Activated gamma-delta T cell treated with Interleukin-2 at 50 U/mL for 16 hours (primary cell): ENCODE measurements at regions not wholly inside any gene's neighbourhood (a gene's known extent, or its start where the extent isn't known, plus 50 kb on each side); places are given as distances from the start of the nearest gene placed in this dataset.
"Not testable (repeated sequence)": the region's sequence is repeated elsewhere in the genome, so short reads cannot be mapped to it uniquely, and the experiment has no call there.

Source experiments
- DNase-seq: peaks from one replicate; pipeline ENCODE4 v3.0.0-alpha.2; 2020

DNA sequence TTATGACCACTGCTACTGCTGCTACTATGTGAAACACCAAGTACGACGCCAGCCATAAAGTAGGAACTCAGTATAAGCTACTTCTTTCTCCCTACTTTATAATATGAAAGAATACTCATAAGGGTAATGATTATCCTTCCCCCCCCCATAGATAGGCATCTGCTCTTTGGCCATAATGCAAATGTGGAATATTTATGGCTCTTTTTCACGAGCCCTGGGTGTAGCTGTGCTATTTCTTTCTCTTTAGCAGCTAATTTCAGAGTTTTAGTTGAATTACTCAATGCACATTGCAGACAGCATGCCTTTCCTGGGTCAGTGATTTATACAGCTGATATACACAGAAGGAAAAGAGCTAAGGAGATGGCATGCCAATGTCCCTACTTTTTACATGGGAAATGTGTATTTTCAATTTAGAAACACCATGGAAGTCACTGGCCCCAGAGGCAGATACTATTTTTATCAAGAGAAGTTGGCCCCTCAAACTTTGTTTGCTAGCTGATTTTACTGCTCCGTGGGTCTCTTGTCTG, 234.1 kb upstream of the KIAA1217 start:
- DNase-seq = no peak

DNA sequence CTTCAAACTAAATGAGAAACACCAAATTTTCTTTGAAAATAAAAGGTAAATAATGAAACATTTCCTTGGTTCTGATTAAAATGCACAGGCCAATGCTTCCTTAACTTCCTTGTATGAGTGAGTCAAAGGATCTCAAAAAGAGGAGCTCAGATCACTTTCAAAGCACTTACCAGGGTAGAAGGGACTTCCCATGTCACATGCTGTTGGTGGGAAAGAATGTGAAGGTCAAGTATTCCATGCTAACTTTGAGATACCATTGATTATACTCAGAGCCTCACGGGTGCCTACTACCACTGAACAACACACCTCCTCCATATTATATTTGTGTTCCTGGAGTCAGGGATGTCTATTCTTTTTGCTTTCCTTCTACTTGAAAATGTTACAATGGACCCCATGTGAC, 233.5 kb upstream of the KIAA1217 start:
- no peak for DNase-seq

DNA sequence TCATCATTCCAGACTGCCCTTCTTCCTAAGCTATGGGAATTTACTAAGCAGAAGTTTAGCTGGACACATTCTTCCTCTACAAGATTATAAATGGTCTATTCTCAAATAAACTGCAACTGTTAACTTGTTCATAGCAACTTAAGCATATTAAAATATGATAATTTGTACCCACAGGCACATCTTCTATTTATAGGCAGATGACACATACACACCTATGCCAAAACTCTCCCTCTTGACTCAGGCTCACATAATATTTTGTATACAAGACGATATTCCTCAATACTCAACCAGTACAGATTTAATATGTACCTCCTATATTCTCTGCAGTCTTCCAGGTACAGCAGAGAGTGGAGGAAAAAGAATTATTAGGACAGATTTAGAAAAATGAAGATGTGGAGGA, 232.7 kb upstream of the KIAA1217 start:
- no peak for DNase-seq

DNA sequence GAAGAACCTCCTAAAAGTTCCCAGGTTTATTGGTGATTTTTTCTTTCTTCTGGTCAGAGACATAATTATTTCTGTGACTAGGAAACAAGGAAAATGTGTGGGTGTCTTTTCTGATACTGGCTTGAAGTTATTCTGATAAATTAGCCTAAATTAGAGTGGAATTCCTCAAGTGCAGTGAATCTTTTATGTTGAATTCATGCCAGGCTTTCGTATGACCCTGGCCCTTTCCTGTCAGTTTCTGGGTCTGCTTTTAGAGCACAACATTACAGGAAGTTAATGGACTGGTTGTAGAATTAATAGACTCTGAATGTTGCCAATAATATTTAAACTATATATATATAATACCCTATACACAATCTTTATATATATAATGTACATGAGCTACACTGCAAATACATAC, 230.6 kb upstream of the KIAA1217 start:
- DNase-seq = no peak

DNA sequence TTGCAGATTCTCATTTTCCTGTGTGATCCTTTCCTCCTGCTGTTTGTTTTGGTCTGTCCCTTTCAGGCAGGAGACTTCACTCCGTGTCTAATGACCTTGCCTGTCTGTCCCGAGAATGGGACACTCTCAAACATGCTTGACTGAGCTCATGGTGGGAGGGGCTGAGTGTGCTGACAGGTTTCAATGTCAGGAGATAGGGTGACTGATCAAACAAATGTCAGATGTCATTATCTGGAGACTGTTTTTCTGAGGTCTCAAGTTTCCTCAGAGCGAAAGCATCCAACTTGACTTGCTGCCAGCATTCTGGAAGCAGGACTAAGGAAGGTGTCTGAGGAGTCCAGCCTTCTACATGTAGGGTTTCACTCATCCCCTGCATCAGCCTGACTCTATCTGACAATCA, 228.8 kb upstream of the KIAA1217 start:
- DNase-seq = no peak

DNA sequence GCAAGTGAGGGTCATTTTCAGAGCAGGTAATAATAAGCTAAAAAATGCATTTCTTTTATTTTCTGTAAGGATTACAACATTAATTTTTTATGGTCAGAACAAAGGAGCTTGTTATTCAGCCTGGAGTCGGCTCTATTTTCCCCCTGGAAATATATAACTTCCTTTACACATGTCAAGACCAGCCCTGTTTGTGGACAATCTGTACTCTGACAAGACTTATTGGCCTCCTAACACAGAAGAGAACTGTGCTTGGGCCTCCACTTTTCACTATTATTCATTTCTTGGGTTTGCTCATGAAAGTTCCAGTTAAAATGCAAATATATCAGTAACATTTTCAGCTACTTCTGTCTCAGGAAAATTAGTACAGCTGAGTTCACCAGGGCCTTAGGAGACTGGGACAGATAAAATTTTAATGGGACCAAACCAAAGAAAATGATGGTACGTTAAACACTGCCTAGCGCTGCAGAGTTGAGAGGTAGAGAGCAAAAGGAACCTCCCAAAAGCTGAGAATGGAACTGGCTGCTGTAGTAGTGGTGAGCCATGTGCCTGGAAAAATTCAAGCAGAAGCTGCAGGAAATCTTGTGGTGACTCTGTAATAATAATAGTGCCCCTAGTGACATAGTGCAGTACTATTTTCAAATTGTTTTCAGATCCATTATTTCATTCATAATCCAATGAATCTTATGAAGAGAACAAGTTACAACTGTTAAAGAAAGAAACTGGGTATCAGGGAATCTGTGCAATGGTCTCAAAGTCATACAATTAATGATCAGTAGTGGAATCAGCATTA, 227.2 kb upstream of the KIAA1217 start:
- no peak for DNase-seq

DNA sequence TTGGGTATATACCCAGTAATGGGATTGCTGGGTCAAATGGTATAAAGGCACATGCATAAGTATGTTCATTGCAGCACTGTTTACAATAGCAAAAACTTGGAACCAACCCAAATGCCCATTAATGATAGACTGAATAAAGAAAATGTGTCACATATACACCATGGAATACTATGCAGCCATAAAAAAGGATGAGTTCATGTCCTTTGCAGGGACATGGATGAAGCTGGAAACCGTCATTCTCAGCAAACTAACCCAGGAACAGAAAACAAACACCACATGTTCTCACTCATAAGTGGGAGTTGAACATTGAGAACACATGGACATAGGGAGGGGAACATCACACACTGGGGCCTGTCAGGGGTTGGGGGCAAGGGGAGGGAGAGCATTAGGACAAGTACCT, 224.5 kb upstream of the KIAA1217 start:
- not testable (repeated sequence) for DNase-seq

DNA sequence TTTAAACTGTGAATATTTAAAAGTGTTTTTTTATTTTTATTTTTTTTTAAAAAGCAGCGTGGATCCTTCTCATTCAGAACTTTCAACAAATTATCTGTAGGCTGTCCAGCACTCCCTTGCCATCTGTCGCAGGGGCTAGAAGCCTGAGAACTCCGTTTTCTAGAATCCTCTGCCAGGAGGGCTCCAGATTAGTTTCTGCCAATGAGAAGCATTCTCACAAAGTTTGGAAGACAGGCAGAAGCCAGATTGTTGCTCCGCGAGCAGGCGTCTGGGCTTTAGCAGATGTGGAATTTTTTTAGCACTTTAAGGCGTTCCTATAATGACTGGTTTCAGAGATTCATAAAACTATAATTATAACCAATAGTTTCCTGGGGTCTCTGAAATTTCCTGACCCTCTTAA, 220.9 kb upstream of the KIAA1217 start:
- DNase-seq = no peak

DNA sequence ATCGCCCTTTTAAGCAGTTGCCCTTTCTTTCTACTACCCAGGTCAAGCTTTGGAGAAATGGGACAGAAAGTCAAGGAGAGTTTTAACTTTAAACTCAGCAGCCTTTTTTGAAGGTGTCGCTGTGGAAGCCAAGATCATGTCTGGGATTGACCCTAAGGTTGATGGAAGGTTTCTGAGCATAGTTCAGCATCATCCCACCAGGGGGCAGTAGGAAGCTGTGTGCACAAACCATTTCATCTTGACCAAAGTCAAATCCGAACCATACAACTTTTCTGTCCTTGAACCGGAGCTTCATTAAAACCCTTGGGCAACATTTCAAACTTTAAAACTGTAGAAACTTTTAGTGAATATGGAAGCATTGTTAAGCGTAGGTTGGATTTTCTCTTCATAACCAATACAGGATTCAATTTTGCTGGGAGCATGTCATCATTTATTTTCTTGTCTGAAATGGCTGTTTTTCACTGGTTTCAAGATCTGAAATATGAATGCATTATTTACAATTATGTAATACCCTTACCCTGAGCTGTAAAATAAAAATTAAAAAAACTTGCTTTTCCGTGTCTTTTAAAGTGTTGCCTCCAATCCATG, 214.4 kb upstream of the KIAA1217 start:
- no peak for DNase-seq

DNA sequence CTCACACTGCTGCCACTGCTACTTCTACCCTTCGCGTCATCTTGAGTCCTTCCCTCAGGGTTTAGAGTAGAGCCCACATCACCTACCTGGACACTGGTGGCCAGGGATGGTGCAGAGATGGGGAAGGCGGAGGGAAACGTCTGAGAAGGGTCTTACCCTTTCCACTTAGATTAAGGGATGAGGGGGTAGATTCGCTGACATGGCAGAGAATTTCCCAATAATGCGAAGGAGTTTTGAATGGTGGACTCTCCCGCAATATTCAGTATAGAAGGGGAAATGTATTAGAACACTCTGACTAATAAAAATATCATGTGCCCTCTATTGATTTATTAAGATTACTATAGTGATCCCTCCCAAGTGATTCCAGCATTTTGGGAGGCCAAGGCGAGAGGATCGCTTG, 209.5 kb upstream of the KIAA1217 start:
- DNase-seq = no peak

DNA sequence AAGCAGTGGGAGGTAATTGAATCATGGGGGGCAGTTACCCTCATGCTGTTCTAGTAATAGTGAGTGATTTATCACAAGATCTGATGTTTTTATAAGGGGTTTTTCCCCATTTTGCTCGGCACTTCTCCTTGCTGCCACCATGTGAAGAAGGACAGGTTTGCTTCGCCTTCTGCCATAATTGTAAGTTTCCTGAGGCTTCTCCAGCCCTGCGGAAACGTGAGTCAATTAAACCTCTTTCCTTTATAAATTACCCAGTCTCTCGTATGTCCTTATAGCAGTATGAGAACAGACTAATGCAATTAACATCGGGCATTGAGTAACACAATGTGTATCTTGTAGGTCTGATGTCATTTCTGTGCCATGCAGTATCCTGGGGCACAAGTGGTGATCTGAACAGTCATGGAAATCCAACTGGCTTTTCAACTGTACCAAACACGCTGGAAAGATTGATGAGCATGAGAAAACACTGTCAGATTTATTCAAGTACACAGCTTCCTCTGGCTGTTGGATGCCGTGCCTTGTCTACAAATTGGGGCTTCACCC, 208.6 kb upstream of the KIAA1217 start:
- no peak for DNase-seq

DNA sequence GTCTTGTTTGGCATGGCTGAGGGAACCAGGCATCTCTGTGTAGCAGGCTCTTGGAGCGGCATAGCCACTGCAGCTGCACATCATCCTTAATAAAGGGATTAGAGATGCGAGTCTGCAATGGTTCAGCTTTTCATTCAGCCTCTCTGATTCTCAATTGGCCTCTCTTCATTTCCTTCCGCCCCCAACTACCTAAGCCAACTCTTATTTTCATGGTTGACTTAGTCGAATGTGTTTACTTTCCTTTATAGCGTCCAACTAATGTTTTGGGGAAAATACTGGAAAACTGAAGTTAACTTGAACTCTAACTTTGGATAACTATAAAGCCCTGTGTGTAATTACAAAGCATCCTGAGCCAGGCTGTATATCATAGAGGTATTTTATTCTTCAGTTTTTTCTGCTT, 202.2 kb upstream of the KIAA1217 start:
- DNase-seq = no peak

DNA sequence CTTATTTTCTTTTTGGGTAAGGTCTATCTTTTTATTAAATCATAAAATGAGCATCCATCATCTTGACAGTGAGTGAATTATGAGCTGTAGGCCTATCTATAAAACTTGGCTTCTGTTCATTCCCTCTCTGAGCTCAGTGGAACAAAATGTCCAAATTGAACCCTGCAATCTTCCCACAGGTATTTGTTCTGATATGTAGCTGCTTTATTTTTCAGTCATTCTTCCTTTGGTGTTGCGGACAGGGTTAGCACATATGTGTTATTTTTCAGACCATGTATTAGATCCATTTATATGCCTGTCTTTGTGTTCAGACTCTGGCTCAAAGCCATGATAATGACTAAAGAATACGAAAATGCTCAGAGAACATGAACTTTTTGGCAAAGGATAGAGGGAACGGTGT, 201.6 kb upstream of the KIAA1217 start:
- DNase-seq = no peak

DNA sequence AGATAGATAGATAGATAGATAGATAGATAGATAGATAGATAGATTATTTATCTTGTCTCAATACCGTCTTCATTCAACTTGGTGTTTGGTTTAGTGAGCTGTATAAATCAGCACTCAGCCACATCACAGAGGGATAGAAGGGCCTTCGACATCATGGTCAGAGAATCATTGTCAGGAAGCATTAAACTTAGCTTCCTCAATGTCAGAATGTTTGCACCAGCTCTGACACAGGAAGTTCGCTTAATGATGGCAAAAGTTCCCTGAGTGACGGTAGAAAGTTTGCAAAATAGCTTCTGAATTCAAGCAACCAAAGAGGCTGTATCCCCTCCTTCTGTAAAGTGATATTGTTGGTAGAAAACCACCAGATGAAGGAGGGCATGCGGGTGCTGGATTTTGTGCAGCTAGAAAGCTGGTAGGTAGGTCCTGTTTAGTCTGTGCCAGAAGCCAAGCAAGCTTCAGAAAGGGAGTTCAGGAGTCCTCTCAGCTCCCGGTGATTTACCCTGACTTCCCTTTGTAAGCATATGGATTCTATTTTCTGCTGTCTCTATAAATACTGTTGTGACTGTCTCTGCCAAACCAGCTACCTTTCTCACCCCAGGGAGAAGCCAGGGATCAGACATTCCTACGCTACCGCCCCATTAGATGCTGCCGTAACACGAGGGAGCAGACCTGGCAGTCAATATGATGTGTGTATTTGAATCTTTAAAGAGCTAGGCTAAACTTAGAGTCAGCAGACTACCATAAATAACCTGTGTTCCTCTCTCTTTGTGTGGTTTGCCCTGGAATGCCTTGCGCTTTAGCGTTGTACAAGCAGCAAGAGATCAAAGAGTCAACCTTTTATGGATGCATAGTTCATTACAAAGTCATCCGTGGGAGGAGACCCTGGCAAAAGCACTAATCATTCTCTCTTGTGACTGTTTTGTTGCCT, 200.5 kb upstream of the KIAA1217 start:
- no peak for DNase-seq

DNA sequence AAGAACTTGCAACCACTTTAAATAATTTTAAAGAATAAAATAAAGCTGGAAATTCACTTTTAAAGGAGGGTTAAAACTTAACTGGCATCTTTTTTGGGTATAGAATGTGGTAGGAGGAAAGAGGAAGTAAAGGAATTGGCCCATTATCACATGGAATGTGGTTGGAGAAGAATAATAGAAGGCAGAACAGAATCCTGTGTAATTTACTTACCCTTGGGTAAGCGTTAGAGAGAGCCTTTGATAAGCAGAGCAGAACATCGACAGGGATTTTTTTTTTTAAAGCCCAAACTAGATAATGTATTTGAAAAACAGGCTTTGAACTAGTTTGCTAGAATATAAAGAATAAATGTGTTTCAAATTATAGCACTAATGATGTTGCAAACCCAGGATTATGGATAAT, 199.8 kb upstream of the KIAA1217 start:
- DNase-seq = no peak

DNA sequence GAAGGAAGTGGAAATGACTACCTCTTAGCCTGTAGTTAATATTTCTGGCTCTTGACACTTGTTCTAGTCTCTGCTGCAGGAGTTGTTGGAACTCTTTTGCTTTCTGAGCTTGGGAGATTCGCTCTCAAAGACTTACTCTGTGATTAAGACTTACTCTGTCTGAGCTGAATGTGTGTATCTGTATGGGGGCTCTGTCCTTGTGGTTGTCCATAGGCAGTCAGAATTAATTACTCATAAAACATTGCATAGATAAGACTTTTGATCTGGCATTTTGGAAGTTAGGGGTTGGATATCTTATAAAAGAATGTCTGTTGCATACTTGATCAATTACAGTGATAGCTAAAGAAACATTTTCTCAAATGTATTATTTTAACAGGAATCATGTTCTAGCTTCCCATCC, 199.2 kb upstream of the KIAA1217 start:
- no peak for DNase-seq

DNA sequence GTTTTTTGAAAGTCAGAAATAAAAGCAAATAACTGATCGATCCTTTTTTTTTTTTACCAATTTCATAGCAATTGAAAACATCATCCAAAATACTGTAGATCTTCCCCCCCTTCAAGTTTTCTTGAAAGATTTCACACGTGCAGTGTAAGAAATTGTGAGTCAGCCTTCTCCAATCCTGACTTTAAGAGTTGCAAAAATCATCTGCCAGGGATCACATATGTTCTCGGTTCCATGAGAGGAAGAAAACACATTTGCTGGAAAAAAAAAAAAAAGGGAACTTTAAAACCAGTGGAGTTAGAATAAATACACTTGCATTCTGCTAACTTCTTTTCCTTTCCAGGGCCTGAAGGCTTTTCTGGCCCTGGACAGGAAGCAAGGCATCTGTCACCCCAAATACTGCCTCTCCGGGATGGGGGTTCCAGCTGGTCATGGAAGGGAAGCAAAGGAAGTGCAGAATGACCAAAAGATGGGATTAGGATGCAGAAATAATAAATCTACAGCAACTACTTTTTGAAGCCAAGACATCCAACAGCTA, 198.4 kb upstream of the KIAA1217 start:
- no peak for DNase-seq

DNA sequence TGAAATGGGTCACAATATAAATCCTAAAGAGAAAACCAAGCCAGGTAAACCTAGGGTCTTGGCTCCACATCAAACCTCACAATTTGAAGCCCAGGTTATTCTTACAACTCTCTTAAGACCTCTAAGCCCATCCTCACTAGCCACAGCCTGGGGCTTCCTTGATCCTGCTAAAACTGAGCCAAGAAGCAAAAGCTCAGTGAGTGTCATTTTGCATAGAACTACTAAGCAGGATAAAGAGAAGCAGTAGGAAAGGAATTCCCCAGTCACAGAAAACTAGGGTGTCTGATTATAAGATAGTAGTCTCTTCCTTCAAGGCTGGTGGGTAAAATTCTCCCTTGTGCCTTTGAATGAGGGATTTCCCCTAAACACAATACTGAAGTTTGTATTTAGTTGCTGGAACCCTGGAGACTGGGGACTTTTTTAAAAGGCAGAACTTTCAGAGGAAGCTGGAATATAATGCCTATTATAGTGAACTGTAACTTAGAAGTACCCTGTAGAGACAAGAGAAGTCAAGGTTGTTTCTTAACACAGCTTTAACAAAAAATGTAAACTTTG, 196.6 kb upstream of the KIAA1217 start:
- DNase-seq = no peak

DNA sequence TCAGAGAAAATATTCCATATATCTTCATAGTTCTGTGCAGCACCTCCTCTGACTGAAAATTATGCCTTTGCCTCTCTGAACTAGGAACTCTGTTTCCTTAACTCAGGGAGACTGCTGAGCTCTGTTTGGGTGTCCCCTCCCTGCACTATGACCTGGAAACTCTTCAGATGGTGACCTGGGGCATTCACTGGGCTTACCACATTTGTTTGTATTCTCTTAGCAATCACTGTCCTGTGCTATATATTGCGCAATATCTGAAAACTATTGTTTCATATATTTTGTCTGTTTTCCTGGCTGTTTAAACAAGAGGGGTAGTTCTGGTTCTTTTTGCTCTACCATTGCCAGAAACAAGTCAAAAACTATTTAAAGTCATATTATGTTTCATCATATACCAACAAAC, 181.8 kb upstream of the KIAA1217 start:
- DNase-seq = no peak

DNA sequence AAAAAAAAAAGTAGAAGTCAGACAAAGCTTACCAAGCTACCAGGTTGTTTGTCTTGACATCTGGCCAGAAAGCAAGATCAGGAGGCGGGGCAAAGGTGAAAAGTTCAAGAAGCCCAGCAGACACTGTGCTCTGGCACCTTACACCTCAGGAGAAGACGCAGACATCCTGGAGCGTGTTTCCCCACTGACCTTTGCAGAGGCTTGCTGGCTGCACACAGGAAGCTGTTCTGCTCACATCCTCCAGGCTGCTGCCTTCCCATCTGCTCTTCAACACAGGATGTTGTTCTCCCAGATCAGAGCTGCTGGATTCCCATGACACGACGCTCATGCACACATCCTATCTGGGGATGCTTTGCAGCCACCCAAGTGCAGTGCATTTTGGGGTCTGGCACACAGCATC, 174.4 kb upstream of the KIAA1217 start:
- DNase-seq = no peak

DNA sequence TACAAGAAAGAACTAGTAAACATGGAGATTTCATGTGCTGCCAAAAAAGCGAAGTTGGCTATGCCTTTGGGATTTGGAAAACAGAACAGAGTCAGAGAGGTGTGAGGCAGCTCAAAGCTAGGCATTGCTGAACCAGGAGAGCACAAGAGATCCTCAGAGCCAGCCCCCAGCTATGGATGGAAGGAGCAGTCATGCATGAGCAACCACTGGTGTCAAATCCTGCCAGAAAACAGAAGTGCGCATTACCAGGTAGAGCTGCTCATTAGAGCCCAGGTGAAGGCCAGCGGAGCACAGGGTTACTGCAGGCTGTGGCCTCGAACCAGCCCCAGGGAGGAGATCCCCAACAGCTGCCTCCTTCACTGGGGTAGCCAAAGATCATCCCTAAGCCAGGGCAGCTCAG, 173.2 kb upstream of the KIAA1217 start:
- DNase-seq = no peak

DNA sequence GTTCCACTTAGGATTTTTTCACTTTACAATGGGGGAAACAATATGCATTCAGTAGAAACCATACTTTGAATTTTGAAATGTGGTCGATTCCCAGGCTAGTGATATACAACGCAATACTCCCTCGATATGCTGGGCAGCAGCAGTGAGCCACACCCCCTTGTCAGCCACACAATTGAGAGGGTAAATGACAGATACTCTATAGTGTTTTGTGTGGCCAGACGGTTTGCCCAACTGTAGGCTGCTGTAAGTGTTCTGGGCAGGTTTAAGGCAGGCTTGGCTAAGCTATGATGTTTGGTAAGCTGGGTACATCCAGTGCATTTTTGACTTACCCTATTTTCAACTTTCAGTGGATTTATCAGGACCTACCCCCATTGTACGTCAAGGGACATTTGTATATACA, 169.6 kb upstream of the KIAA1217 start:
- DNase-seq = no peak

DNA sequence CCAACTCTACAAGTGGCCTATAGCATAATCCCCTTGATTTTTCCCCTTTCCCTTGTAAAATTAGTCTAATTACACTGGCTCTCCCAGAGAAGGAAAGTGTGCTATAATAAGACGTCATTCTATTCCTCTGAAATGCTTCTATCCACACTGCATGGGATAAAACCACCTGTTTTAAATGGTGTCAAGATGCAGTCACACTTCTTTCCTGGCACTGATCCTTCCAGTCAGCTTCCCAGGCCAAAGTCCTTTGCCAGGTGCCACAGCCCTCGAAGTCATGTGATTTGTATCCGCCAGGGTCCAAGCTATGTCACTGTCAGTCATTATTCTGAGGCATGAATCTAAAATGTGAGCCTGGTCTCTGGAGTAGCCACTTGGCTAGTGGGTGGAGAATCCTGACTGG, 169.0 kb upstream of the KIAA1217 start:
- DNase-seq = no peak
